ENCODE measurements at regions not wholly inside any gene's neighbourhood (a gene's known extent, or its start where the extent isn't known, plus 50 kb on each side); places are given as distances from the start of the nearest gene placed in this dataset.

DNA sequence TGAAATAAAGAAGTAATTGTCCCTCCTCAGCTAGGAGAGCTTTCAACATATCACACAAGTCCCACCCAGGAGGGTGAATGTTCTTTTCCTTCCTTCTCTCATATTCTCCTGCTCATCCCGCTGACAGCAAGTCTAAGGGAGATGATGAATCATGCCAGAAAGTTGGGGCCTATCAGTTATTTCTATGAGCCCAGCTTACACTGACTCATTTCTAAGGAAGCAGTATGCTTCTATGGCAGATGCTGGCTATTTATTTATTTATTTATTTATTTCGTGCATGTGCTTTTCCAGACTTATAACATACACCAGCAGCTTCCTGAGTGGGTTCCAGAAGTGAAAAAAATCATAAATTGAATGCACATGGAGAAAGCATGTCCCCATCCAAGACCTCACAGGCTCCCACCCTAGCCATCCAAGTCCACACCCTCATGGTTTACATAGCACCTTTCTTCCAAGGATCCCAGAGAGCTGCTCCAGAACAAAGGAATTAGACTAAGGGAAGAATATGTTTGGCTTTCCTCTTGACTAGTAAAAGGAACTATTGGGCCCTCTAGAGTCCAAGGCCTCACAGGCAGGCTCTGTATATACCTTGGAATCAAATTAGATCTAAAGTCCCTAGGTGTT lies 1074.2 kb upstream of the ZEB2 start:
- DNase-seq: no peak

- DNase-seq: no peak
Measured at GRCh38 chr2:145593280-145593679, 1073.4 kb upstream of the ZEB2 start.

- DNase-seq: no peak
Measured at GRCh38 chr2:145592361-145592760, 1072.4 kb upstream of the ZEB2 start.

- DNase-seq: no peak
Measured at GRCh38 chr2:145591109-145591809, 1071.3 kb upstream of the ZEB2 start.

- no peak for DNase-seq
Measured at GRCh38 chr2:145587922-145588321, 1068.0 kb upstream of the ZEB2 start.

DNA sequence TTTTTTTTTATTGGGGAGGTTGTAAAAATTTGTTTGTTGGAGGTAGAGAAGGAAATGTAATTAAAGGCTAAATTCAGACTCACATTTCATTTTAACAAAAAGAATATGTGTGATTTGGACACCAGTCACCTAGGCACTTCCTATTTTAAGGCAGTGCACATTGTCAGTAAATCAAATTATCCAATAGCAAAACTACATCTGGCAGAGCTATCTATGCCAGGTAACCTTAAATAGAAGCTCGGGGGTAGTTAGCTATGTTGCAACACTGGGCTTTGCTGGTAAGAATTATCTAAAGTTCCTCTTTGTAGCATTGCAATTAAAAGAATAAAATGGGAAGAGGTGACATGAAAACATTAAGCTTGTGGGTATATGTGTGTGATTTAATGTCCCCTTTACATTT lies 1064.4 kb upstream of the ZEB2 start:
- DNase-seq: no peak

DNA sequence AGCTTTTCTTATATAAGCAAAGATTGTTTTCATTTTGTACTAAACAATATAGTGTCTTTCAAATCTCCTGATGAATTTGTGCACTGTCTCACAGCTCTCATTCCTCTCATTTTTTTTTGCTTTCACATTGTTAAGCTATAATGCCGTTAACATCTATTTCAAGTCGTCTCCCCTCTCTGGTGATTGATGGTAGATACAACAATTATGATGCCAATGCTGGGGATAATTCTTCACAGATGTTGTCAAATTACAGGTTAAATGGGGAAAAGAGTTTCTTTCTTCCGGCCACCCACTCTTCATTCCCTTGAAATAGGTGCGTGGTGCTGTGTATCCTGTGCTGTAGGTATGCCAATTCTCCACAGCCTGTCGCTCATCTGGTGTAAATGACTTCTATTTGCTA lies 1053.7 kb upstream of the ZEB2 start:
- DNase-seq: no peak

- DNase-seq: no peak
Measured at GRCh38 chr2:145572238-145572637, 1052.3 kb upstream of the ZEB2 start.

DNA sequence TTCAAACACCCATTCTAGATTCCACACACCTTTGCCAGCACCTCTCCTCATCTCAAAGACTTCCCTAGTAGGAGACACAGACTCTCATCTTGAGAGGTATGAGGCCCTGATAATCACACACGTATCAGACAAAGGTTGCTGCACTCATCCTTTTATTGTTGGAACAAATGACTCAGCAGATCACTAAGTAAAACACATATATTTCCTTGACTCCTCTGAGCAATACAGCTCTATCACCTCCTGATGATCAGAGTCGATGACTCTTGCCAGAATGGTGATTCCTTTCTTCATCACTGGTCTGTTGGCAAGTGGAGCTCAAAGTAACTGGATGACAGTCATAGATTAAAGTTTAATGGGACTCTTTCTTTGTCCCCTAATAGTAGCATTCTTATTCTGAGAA lies 1049.2 kb upstream of the ZEB2 start:
- DNase-seq: no peak

DNA sequence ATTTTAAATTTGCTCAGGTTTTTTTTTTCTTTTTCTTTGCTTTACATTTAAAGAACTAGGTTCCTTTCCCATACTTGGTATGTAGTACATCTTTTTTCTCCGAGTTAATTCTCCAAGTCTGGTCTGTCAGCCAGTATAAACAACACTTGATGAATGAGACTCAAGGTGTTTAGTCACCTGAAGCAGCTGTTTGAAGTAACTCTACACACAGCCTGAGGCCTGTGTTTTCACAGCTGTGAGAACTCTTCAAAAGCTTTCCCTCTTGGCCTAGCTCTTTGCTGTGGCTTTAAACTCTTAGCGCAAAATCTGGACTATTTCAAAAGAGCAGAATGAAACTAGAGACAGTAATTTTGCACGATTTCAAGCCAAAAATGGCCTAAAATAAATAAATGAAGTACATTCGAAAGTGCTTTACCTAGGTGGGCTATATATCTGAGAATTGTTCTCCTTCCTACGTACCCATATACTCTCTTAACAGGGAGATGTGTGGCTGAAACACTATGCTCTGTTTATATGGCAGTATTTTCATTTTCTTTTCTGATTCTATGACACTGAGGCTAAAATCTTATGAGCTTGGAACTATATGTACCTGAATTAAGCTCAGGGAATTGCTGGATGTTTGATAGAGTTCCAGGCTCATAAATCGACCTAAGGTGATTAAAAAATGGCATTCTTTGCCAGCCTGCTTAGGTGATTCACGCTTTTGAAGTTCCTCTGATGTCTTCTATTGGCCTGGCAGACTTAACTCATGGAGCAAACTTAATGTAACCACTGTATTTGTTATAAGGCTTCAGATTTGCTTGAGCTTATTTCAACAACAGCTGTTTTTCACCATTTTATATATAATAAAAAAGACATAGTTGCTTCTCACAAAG lies 1044.1 kb upstream of the ZEB2 start:
- no peak for DNase-seq

GRCh38 chr2:145561152-145561551 lies 1041.2 kb upstream of the ZEB2 start:
- no peak for DNase-seq

DNA sequence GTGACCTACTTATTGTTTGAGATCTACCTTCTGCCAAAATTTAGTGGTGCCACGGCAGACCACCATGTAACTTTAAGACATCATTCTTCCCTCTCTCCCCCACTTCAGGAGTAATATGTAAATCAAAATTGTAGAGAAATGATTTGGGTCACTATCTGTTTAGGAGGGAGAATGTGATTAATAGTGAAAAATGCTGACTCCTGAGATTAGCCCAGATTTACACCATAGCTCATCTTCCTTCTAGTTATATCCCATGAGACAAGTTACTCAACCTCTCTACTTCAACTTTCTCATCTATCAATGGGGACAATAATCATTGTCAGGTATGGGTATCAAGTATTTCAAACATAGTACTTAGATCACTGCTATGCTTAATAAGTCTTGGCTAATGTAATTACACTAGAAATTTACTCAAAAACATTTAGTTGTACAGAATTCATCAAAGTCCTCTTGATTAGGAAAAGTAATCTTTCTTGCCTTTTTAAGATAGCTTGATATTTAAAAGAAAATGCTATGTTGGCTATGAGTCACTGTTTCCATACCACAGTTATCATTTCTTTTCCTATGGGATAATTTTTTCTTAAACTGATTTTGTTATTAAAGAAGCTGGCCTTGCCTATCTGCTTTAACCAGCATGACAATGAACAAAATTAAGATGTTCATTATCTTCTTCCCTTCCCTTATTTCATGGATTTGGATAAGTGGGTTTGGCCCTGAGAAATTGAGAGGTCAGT lies 1038.9 kb upstream of the ZEB2 start:
- no peak for DNase-seq

DNA sequence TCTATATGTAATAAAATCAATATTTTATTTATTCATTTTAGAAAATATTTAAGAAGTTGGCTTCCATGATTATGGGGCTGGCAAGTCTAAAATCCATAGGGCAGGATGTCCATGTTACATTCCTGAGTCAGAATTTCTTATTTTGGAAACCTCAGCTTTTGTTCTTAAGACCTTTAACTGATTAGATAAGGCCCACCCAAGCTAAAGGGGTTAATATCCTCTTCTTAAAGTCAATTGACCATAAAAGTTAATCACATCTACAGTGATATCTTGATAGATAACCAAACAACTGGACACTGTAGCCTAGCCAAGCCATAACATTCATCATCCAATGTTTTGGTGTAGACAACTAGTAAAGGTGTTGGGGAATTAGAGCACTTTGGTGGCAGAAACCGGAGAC lies 1035.4 kb upstream of the ZEB2 start:
- no peak for DNase-seq

DNA sequence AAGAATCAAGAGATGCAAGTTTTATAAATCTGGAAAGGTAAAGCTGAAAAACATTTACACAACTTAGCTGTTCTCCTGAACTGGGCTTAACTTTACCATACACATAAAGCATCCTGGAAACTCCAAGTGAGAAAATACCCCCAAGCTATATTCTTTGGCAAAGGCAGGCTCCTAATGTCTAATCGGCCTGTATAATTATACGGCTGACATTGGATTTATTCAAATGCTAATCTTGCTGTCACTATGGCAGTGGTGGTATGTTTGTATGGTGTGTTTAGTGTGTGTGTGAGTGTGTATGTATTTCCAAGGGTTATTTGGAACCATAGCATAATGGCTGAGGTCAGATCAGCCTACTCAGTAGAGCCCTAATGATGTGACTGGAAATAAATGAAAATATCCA lies 1031.8 kb upstream of the ZEB2 start:
- no peak for DNase-seq

GRCh38 chr2:145548479-145548878 lies 1028.6 kb upstream of the ZEB2 start:
- no peak for DNase-seq

- DNase-seq: no peak
Measured at GRCh38 chr2:145547620-145548019, 1027.7 kb upstream of the ZEB2 start.

GRCh38 chr2:145546091-145546490 lies 1026.2 kb upstream of the ZEB2 start:
- no peak for DNase-seq

DNA sequence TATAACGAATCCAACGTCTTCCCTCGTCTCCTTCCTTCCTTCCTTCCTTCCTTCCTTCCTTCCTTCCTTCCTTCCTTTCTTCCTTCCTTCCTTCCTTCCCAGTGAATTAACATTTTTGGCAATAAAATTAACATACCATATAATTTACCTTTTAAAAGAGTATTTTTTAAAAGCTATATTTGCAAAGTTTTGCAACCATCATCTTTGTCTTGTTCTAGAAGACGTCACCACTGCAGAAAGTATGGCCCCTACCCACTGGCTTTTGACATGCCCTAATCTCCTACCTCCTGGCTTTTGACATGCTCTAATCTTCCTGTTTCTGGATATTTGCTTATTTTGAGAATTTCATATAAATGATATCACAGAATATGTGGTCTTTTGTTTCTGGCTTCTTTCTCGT lies 1023.9 kb upstream of the ZEB2 start:
- no peak for DNase-seq

GRCh38 chr2:145543155-145543554 lies 1023.2 kb upstream of the ZEB2 start:
- no peak for DNase-seq

GRCh38 chr2:145541028-145541427 lies 1021.1 kb upstream of the ZEB2 start:
- no peak for DNase-seq

DNA sequence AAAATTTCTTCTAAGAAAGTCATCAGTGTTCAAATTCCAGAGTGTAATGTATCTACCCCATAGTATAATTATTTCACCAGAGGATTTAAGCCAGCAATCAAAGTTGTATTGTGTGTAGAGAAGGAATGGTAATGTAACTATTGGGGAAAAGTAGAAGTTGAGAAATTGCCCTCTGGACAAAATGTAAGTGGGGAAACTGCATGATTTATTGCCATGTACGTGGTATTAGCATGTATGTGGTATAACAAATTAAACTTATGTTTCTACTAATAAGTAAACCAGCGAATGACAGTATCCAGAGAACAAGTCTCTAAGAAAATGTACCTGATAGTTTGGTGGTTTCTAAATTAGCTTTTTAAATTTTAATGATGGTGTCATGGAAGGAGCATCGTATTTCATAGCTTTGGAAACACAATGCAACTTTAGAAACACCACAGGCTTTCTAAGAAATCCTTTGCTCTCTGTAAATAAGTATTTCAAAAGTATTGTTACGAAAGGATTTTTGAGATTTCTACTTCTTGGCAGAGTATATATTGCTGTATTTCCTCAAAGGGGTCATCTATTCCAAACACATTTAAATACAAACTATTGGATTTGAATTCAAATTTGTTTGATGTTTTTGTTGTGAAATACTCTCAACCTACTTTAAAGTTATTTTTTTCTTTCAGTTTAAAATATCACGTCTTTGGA lies 1018.9 kb upstream of the ZEB2 start:
- no peak for DNase-seq

DNA sequence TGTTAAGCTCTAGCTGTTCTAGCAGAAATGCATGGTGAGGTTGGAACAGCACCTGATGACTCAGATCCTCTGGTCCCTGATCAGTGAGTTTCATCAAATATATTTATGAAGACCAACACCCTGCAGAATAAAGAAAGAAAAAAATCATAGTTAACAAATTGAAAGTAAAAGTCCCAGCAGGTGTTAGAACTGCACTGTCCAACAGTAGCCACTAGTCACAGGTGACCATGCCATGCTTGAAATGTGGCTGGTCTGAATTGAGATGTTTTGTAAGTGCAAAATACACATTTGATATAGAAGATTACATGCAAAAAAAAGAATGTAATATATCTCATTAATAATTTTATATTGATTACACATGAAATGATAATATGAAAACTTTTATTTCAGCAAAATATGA lies 1010.7 kb upstream of the ZEB2 start:
- DNase-seq: no peak

DNA sequence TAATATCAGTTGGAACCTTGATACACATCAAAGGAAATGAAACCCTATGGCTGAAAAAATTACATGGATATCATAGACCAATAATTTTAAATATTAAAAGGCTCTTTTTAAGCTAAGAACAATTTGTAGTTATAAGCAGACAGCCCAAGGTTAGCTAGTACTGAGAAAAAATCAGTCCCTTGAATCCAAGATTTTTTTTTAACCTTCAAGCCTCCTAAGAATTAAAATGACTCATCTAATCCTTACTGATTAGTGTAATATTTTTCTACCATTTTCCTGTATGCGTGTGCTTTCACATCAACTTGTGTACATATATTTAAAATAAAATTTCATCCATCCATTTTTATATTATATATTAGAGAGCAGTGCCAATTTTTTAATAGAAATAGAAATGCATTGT lies 1004.9 kb upstream of the ZEB2 start:
- no peak for DNase-seq

Measured in T-helper 2 cell (primary cell).